GM18951 (cell line): ENCODE measurements at regions not wholly inside any gene's neighbourhood (a gene's known extent, or its start where the extent isn't known, plus 50 kb on each side); places are given as distances from the start of the nearest gene placed in this dataset.

ENCODE experiments used
- POLR2A ChIP-seq: IDR thresholded peaks from 4 replicates; pipeline ENCODE4 v1.6.1; 2011; ENCODE audit warnings: mild to moderate bottlenecking; ENCODE audit not compliant: insufficient read length, insufficient read depth; ENCODE audit errors: extremely low read depth
- in situ Hi-C: fragments of 300-500 bp; cut with MboI; formaldehyde crosslinking; loops from one replicate; pipeline ENCODE4 v1.12.0; 2022; ENCODE audit warnings: low sequenced_read_pairs, mixed read lengths, inconsistent platforms; ENCODE audit not compliant: unreplicated experiment

DNA sequence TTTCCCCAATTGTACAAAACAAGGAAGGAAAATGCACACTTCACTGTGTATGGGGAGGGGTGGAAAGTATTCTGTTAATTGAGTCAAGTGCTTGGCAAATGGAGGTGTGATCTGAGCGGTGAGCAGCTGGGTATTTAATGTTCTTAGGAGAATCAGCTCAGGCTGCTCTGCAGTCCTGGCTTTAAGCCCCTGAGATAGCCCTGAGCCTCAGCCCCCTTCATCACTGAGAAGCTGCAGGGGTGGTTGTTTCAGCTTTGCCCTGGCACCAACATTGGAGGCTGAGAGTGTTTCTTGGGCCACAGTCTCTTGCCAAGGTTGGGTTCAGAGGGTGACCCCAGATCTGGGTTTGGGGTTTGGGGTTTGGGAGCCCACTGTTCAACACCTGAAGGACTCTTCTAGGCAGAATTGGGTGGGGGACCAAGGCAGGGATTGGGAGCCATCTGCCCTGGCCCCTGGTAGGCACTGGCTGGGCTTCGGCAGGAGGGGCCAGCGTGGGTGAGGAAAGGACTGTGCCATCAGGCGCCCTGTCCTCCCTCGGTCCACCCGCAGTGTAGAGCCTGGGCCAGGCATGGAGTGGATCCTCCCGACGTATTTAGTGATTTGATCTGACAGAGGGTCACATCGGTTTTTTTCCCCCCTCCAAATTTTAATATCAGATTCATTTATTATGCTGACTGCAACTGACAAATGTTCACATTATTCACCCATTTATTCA, 66.7 kb upstream of the ZNF536 start:
- in situ Hi-C loops, result no loop called here

DNA sequence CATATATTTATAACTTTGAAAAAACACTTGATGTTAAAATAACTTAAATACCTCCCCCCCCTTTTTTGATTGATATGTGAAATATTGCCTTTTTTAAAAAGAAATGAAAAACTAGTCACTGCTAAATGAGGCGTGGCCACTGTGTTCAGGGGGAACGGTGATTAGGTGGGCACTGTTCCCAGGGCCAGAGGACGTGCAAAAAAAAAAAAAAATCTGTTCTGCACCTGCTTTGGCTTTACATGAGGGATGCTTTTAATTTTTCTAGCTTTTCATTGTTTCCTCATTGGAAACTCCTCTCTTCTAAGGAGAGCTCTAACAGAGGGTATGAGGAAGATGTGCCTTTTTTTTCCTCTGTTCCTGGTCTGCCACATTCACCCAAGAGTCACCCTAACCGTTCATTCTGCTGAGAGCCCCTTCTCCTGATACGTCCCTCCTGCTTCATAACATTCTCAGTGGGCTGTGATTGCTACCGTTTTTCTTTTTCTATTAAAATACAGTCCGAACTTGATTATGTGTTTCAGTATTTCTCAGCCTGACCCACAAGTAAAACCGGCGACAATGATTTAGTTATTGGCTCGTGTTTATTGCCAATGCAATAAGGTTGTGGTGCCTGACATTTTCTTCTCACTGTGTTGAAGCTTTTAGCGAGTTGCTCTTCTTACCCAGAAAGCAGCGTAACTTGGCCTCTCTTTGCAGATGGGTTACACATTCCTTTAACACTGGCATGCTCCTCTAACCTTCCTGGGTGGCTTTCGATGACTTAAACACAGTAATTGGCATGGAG, 64.8 kb upstream of the ZNF536 start:
- in situ Hi-C loops, result no loop called here
- no peak for TF ChIP-seq POLR2A

More for the DNA sequence above, 66.7 kb upstream of the ZNF536 start:
- TF ChIP-seq POLR2A, result no peak

DNA sequence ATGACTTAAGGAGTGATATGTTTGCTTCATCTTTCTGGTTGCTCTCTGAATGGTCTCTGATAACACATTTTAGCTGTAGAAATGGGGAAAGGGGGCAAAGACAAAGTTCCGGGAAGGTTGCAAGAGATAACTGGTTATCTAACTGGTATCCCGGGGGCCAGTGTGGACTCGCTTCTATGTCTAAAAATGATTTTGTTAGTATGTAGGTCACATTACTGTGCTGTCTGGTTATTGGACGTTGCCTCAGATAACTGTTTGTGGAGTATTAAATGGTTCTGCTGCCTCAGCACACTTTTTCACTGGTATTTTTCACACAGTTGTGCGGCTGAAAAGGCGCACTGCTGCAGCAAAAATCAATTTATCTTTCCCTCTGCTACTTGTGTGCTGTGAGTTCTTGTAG, 63.0 kb upstream of the ZNF536 start:
- in situ Hi-C loops, result no loop called here
- no peak for TF ChIP-seq POLR2A

DNA sequence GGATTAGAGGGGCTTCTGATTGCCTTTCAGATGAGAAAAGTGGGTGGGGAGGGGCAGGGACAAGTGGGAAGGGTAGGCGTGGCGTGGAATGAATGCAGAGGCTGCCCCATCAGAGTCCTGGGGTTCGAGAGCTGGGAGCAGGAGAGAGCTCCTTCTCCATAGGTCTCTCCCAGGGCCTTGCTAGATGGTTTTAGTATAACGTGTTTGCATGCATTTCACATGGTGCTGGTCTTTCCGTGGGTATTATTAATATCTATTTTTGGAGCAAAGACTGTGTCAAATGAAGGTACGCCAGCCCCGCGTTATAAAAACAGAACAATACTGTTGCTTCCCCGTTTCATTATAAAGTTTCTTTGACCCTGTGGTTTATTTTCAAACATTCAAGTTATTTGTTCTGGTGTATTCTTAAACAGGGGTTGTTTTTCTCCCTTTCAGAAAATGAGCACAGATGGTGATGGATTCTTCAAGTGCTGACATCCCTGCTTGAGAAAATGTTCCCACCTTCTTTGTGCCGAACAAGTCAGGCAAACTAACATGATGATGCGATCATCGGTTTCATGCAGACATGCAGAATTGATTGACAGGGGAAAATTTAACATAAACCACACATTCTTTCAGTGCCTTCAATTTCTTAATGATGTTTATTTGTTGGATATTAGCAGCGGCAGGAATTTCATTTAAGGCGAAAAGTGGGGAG, 62.1 kb upstream of the ZNF536 start:
- TF ChIP-seq POLR2A, result no peak
- in situ Hi-C loops, result loop anchor here (10.0 kb wide), 1 partner anchor 175 kb away; no protein-coding TSS in a partner anchor

DNA sequence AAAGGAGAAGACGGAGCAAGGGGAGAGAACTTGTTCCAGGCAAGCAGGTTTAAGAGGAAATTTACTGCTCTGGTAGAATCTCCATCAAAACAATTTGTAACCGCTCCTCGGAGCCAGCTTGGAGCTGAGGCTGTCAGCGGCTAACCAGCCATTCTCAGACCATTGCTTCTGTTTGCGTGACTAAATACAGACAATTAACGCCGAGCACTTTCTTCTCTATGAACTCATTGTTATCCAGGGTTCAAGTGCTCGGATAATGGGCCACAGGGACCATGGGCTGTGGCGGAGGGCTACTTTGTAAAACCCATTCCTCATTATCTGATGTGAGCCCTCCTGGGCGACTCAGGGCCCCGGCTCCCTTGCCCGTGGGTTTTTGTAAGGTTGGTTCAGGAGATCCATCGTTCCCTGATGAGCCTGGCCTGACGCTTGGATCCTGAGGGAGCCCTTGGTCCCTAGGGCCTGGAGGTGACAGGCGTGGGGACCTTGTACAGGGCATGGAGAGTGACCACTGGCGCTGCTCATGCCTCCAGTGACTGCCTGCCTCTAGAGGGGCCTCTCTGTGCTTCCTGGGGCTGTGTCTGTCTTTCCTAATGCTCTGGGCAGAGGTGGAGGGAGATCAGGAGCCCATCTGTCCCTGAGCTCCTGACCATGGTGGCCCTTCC, 61.5 kb upstream of the ZNF536 start:
- in situ Hi-C loops, result loop anchor here (10.0 kb wide), 1 partner anchor 176 kb away; no protein-coding TSS in a partner anchor
- TF ChIP-seq POLR2A, result no peak

GRCh38 chr19:30311911-30312310, 60.3 kb upstream of the ZNF536 start:
- TF ChIP-seq POLR2A, result no peak
- in situ Hi-C loops, result loop anchor here (10.0 kb wide), 1 partner anchor 177 kb away; no protein-coding TSS in a partner anchor

- no peak for TF ChIP-seq POLR2A
- in situ Hi-C loops, result loop anchor here (10.0 kb wide), 1 partner anchor 178 kb away; no protein-coding TSS in a partner anchor
Observed at GRCh38 chr19:30312582-30313352, 59.4 kb upstream of the ZNF536 start.

DNA sequence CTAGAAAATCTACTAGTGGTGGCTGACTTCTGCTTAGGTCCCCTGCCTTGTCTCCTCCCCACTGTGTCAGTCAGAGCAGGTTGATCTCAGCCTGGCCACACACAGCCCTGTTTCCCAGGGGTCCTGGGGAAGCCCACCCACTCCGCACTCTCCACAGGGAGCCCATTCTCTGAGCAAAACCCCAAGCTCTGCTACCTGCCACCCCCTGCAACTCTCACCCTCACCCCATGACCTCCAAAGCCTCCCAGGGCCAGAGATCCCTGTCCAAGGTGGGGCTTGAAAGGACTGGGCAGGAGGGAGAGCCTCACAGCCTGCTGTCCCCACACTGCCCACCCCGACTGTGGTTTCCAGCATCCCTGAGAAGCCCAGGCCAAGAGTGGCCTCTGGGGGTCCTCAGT, 58.8 kb upstream of the ZNF536 start:
- TF ChIP-seq POLR2A, result no peak
- in situ Hi-C loops, result loop anchor here (10.0 kb wide), 1 partner anchor 179 kb away; no protein-coding TSS in a partner anchor

GRCh38 chr19:30314056-30314804, 58.0 kb upstream of the ZNF536 start:
- TF ChIP-seq POLR2A, result no peak
- in situ Hi-C loops, result loop anchor here (10.0 kb wide), 1 partner anchor 179 kb away; no protein-coding TSS in a partner anchor

DNA sequence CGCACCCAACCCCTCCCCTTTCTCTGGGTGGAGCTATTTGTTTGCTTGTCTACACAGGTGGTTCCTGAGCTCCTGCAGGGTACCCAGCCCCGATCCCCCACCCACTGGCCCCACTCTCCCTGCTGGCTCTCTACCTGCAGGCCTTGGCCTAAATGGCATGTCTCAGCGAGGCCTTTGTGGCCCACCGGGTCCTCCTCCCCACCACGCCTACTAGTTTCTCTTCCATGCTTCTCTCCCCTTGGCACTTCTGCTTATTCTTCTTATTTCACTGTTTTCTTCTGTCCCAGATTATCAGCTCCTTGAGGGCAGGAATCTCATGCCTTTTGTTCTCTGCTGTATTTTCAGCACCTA, 57.4 kb upstream of the ZNF536 start:
- in situ Hi-C loops, result loop anchor here (10.0 kb wide), 1 partner anchor 180 kb away; no protein-coding TSS in a partner anchor
- TF ChIP-seq POLR2A, result no peak

GRCh38 chr19:30315159-30315558, 57.0 kb upstream of the ZNF536 start:
- in situ Hi-C loops, result loop anchor here (10.0 kb wide), 1 partner anchor 180 kb away; no protein-coding TSS in a partner anchor
- no peak for TF ChIP-seq POLR2A
